ENCODE measurements at regions not wholly inside any gene's neighbourhood (a gene's known extent, or its start where the extent isn't known, plus 50 kb on each side); places are given as distances from the start of the nearest gene placed in this dataset.

DNA sequence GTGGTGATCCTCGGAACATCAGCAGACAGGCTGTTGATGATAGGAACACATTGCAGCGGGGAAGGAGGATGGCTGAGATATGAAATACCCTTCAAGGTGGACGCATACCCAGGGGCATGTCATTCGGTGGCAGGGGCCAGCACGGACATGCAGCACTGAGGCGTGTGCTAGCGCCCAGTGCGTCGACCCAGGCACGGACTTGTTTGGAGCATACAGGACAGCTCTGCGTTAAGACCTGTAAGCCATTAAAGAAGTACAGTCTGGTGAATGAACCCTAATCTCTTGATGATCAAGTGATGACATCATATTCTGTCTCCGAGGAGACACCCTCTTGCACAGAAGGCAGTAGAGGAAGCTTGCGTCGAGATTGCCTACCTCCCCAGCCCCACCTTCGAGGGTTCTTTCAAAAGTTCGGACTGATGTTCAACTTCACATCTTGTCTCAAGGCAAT is 63.6 kb upstream of the KIF26B start:
- no peak overlapping the region for H3K4me3 ChIP-seq
- DNase-seq = no peak
- 89 to 94% (median 93%) methylated on average over 13 to 16 of the region's 16 CpGs for WGBS, 4 donors
- H3K9me3 ChIP-seq (replicated peaks in 1 of 3) = no peaks in the 10 kb centered on the region
- TF ChIP-seq CTCF (IDR thresholded peaks at IDR 0.05) = no peak
- no peak for TF ChIP-seq POLR2A (IDR thresholded peaks at IDR 0.05)
- H3K4me1 ChIP-seq (replicated peaks in 1 of 2) = peaks cover 0 to 16% of the 10 kb centered on the region in 2 donors
- peak overlapping the region in 3 of 5 donors; percentile 68 to 89 (median 79) for H3K27ac ChIP-seq
- intact Hi-C loops (cut with DNase I) = no loop called here
- H3K27me3 ChIP-seq = no peaks in the 10 kb centered on the region
- no peaks in the 10 kb centered on the region for H3K36me3 ChIP-seq (replicated peaks in 1 of 2)

DNA sequence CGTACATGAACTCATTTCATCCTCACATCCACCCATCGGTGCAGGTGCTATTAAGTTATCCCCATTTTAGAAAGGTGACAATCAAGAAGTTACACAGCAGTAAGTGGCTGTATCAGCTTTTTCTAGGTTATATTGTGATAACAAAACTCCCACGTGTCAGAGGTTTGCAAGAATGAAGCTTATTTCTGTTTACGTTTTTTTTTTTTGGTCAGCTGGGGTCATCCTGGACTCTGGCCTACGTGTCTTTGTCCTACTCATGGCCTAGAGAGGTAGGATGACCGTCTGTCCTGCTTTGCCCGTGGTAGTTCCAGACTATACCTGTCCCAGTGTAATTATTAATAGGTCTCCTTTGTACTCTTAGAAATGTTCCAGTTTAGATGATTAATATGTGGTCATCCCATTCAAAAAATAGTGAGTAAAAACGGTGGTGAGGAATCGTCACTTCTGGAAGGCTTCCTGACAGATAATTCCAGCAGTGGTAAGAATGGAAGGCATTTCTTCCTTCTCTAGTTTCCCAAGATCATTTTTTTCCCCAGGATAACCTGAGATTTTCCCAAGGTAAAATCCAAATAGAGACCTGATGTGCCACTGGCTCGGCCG is 64.2 kb upstream of the KIF26B start:
- Histone ChIP-seq H3K4me1 (replicated peaks in 1 of 2) (peaks cover 0 to 16% of the 10 kb centered on the region in 2 donors), H3K27me3 (no peaks in the 10 kb centered on the region), H3K4me3 (no peak overlapping the region), H3K36me3 (replicated peaks in 1 of 2) (no peaks in the 10 kb centered on the region), H3K9me3 (replicated peaks in 1 of 3) (no peaks in the 10 kb centered on the region), H3K27ac (peak overlapping the region in 1 of 5 donors; percentile 89)
- intact Hi-C loops (cut with DNase I) = no loop called here
- no peak for DNase-seq
- TF ChIP-seq CTCF (IDR thresholded peaks at IDR 0.05) = no peak
- TF ChIP-seq POLR2A (IDR thresholded peaks at IDR 0.05) = no peak
- WGBS, 4 donors = 87 to 92% (median 89%) methylated on average over 11 of the region's 11 CpGs

DNA sequence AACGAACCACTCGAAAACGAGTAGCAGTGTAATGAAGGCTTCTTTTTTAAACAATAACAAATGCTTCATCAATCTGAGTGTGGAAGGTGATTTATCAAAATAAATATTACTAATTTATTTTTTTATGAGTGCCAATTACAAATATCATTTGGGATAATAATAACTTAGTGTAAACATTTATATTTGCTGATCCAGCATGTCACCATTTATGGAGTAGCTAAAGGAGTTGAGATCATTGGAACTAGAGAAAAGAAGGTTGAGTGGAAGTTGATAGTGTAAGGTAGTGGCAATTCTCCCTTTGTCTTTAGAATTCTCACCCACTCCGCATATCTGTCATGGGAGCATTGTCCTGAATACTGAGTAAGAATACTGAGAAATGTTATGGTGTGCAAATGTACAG is 67.1 kb upstream of the KIF26B start:
- Histone ChIP-seq H3K36me3 (replicated peaks in 1 of 2) (no peaks in the 10 kb centered on the region), H3K9me3 (replicated peaks in 1 of 3) (no peaks in the 10 kb centered on the region), H3K27ac (no peak overlapping the region), H3K4me1 (replicated peaks in 1 of 2) (peaks cover 0 to 12% of the 10 kb centered on the region in 2 donors), H3K27me3 (no peaks in the 10 kb centered on the region), H3K4me3 (no peak overlapping the region)
- intact Hi-C loops (cut with DNase I) = no loop called here
- WGBS, 4 donors = 92 to 97% (median 94%) methylated on average over 4 of the region's 4 CpGs
- no peak for DNase-seq
- TF ChIP-seq CTCF (IDR thresholded peaks at IDR 0.05) (no peak), POLR2A (IDR thresholded peaks at IDR 0.05) (no peak)

GRCh38 chr1:245086389-245086969 is 68.3 kb upstream of the KIF26B start:
- Histone ChIP-seq H3K4me3 (no peak overlapping the region), H3K27ac (no peak overlapping the region), H3K36me3 (replicated peaks in 1 of 2) (no peaks in the 10 kb centered on the region), H3K4me1 (replicated peaks in 1 of 2) (peaks cover 0 to 3% of the 10 kb centered on the region in 2 donors), H3K27me3 (no peaks in the 10 kb centered on the region), H3K9me3 (replicated peaks in 1 of 3) (no peaks in the 10 kb centered on the region)
- 76 to 92% (median 84%) methylated on average over 4 of the region's 4 CpGs for WGBS, 4 donors
- DNase-seq = no peak
- TF ChIP-seq CTCF (IDR thresholded peaks at IDR 0.05) = no peak
- no peak for TF ChIP-seq POLR2A (IDR thresholded peaks at IDR 0.05)
- intact Hi-C loops (cut with DNase I) = no loop called here

All from adrenal gland (tissue), 9 donors.